ENCODE measurements at regions not wholly inside any gene's neighbourhood (a gene's known extent, or its start where the extent isn't known, plus 50 kb on each side); places are given as distances from the start of the nearest gene placed in this dataset.

DNA sequence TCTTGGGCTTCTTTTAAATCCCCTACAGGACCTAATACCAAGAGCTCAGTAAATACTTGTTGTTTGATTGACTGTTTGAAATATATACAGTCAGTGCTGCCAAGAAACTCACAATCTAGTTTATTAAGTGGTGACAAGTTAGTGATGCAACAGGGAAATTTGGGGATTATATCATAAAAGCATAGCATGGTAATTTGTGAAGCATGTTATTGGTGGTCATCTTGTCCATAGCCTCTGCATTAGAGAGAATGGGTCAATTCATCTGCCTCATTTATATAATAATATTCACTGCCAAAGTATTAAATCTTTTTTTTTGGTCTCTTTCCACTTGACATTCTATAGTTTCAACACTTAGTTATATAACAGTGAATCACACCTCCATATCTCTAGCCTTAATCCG is 138.2 kb upstream of the SPAG17 start:
- TF ChIP-seq CTCF (IDR thresholded peaks at IDR 0.05) (no peak), POLR2A (IDR thresholded peaks at IDR 0.05) (no peak)
